Activated CD4-positive, alpha-beta T cell treated with anti-CD3 and anti-CD28 coated beads, Interleukin-2, amount 50 U/mL, for 48 hours (primary cell): ENCODE measurements at regions not wholly inside any gene's neighbourhood (a gene's known extent, or its start where the extent isn't known, plus 50 kb on each side); places are given as distances from the start of the nearest gene placed in this dataset.

Experiments used
- DNase-seq, 2 experiments: peaks; one replicate each; pipeline ENCODE4 v3.0.0-alpha.2; 2020

- no peak for DNase-seq
Measured at GRCh38 chr5:116703328-116703727, 128.7 kb upstream of the SEMA6A start.

GRCh38 chr5:116702776-116703175 lies 128.2 kb upstream of the SEMA6A start:
- DNase-seq, result no peak

GRCh38 chr5:116699332-116699731 lies 124.7 kb upstream of the SEMA6A start:
- DNase-seq, result no peak

GRCh38 chr5:116696366-116696765 lies 121.7 kb upstream of the SEMA6A start:
- DNase-seq, result no peak

- no peak for DNase-seq
Measured at GRCh38 chr5:116695681-116696080, 121.1 kb upstream of the SEMA6A start.

GRCh38 chr5:116686438-116686837 lies 111.8 kb upstream of the SEMA6A start:
- DNase-seq, result no peak

- DNase-seq, result no peak
Measured at GRCh38 chr5:116685931-116686330, 111.3 kb upstream of the SEMA6A start.

GRCh38 chr5:116685069-116685468 lies 110.4 kb upstream of the SEMA6A start:
- no peak for DNase-seq

- DNase-seq, result no peak
Measured at GRCh38 chr5:116681334-116682013, 106.9 kb upstream of the SEMA6A start.

- DNase-seq, result no peak
Measured at GRCh38 chr5:116675626-116675910, 100.9 kb upstream of the SEMA6A start.

GRCh38 chr5:116674881-116675625 lies 100.4 kb upstream of the SEMA6A start:
- DNase-seq, result no peak

GRCh38 chr5:116673453-116673852 lies 98.8 kb upstream of the SEMA6A start:
- DNase-seq, result no peak

- no peak for DNase-seq
Measured at GRCh38 chr5:116672203-116672602, 97.6 kb upstream of the SEMA6A start.

- no peak for DNase-seq
Measured at GRCh38 chr5:116671211-116671736, 96.7 kb upstream of the SEMA6A start.

GRCh38 chr5:116669261-116670031 lies 94.8 kb upstream of the SEMA6A start:
- no peak for DNase-seq

- DNase-seq, result no peak
Measured at GRCh38 chr5:116668390-116668789, 93.8 kb upstream of the SEMA6A start.

- no peak for DNase-seq
Measured at GRCh38 chr5:116666901-116667300, 92.3 kb upstream of the SEMA6A start.

- DNase-seq, result no peak
Measured at GRCh38 chr5:116664988-116665387, 90.4 kb upstream of the SEMA6A start.

GRCh38 chr5:116663081-116663480 lies 88.5 kb upstream of the SEMA6A start:
- DNase-seq, result no peak

- no peak for DNase-seq
Measured at GRCh38 chr5:116661419-116661818, 86.8 kb upstream of the SEMA6A start.

GRCh38 chr5:116660929-116661328 lies 86.3 kb upstream of the SEMA6A start:
- no peak for DNase-seq

- DNase-seq, result no peak
Measured at GRCh38 chr5:116658830-116659229, 84.2 kb upstream of the SEMA6A start.

- DNase-seq, result no peak
Measured at GRCh38 chr5:116658141-116658540, 83.5 kb upstream of the SEMA6A start.

- no peak for DNase-seq
Measured at GRCh38 chr5:116655431-116655830, 80.8 kb upstream of the SEMA6A start.
